Activated B cell treated with CpG ODN at 0.5 μM for 24 hours (primary cell): ENCODE measurements at regions not wholly inside any gene's neighbourhood (a gene's known extent, or its start where the extent isn't known, plus 50 kb on each side); places are given as distances from the start of the nearest gene placed in this dataset.
"Not testable (repeated sequence)": the region's sequence is repeated elsewhere in the genome, so short reads cannot be mapped to it uniquely, and the experiment has no call there.

Source experiments
- ATAC-seq: fragments of 200-7000 bp; cut with Tn5 transposase; one replicate; pipeline ENCODE4 v1.10.0; 2021; ENCODE audit warnings: low read depth, mild to moderate bottlenecking, moderate library complexity
- CTCF ChIA-PET: fragments of 350-600 bp; sonication (Branson Sonifier 250); formaldehyde crosslinking; loops from one replicate; lab custom pipeline; 2021; ENCODE audit warnings: antibody characterized with exemption; lab: Charles Lee
- POLR2A ChIA-PET: fragments of 350-600 bp; sonication (Branson Sonifier 250); formaldehyde crosslinking; loops from one replicate; lab custom pipeline; 2021; ENCODE audit warnings: antibody characterized with exemption; lab: Charles Lee
- DNase-seq: peaks from one replicate; pipeline ENCODE4 v3.0.0; 2022
- H3K27ac Mint-ChIP-seq: one replicate; pipeline ENCODE4 v1.8.0; 2020; ENCODE audit warnings: mixed read lengths
- H3K27me3 Mint-ChIP-seq: one replicate; pipeline ENCODE4 v1.8.0; 2021; ENCODE audit warnings: mixed read lengths
- H3K36me3 Mint-ChIP-seq: one replicate; pipeline ENCODE4 v1.8.0; 2021; ENCODE audit warnings: low read depth, mixed read lengths
- H3K4me1 Mint-ChIP-seq: one replicate; pipeline ENCODE4 v1.8.0; 2021; ENCODE audit warnings: mixed read lengths
- H3K4me3 Mint-ChIP-seq: one replicate; pipeline ENCODE4 v1.8.0; 2020; ENCODE audit warnings: mild to moderate bottlenecking, mixed read lengths
- H3K9me3 Mint-ChIP-seq: one replicate; pipeline ENCODE4 v1.8.0; 2020; ENCODE audit warnings: mixed read lengths
- intact Hi-C: fragments of 100-400 bp; cut with micrococcal nuclease; formaldehyde crosslinking; loops from one replicate; pipeline ENCODE4 v1.15.1; 2024
- TF ChIP-seq, protein P1 (sequence below): fragments of 200-600 bp; IDR thresholded peaks from one replicate; pipeline ENCODE4 v1.8.0; 2022; ENCODE audit warnings: antibody characterized with exemption, mild to moderate bottlenecking

DNA sequence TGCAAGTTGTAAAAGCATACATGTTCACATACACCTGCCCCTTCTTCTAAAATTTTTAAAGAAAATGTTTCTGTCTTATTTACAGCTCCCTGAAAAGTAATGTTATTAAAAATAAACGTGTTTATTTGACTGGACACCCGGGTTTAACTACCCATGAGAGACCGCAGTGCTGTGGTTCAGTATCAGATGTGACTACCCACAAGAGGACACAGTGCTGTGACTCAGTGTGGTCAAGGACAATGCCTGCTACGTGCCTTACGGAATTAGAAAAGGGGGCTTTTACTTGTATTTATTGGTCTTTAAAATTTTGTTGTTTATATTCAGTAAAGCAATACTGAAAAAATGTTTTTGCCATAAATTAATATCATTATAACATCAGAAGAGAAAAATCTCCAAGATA, 641.4 kb downstream of the TRIML1 start:
- no peak for DNase-seq
- TF ChIP-seq, protein P1, sequence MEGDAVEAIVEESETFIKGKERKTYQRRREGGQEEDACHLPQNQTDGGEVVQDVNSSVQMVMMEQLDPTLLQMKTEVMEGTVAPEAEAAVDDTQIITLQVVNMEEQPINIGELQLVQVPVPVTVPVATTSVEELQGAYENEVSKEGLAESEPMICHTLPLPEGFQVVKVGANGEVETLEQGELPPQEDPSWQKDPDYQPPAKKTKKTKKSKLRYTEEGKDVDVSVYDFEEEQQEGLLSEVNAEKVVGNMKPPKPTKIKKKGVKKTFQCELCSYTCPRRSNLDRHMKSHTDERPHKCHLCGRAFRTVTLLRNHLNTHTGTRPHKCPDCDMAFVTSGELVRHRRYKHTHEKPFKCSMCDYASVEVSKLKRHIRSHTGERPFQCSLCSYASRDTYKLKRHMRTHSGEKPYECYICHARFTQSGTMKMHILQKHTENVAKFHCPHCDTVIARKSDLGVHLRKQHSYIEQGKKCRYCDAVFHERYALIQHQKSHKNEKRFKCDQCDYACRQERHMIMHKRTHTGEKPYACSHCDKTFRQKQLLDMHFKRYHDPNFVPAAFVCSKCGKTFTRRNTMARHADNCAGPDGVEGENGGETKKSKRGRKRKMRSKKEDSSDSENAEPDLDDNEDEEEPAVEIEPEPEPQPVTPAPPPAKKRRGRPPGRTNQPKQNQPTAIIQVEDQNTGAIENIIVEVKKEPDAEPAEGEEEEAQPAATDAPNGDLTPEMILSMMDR: no peak
- ChIA-PET CTCF (no interaction called here), POLR2A (no interaction called here)
- H3K27ac Mint-ChIP-seq: no peak overlapping the region
- peaks cover 2% of the 10 kb centered on the region for H3K9me3 Mint-ChIP-seq
- no peak for ATAC-seq
- no peaks in the 10 kb centered on the region for H3K36me3 Mint-ChIP-seq
- intact Hi-C loops: no loop called here
- no peak overlapping the region for H3K4me3 Mint-ChIP-seq
- no peaks in the 10 kb centered on the region for H3K4me1 Mint-ChIP-seq
- H3K27me3 Mint-ChIP-seq: no peaks in the 10 kb centered on the region

GRCh38 chr4:188781655-188782054, 642.4 kb downstream of the TRIML1 start:
- ChIA-PET POLR2A (no interaction called here), CTCF (no interaction called here)
- Mint-ChIP-seq H3K9me3 (peaks cover 2% of the 10 kb centered on the region), H3K27ac (no peak overlapping the region), H3K4me3 (no peak overlapping the region), H3K27me3 (no peaks in the 10 kb centered on the region), H3K4me1 (no peaks in the 10 kb centered on the region), H3K36me3 (no peaks in the 10 kb centered on the region)
- DNase-seq: no peak
- TF ChIP-seq, protein P1: no peak
- intact Hi-C loops: no loop called here
- no peak for ATAC-seq

DNA sequence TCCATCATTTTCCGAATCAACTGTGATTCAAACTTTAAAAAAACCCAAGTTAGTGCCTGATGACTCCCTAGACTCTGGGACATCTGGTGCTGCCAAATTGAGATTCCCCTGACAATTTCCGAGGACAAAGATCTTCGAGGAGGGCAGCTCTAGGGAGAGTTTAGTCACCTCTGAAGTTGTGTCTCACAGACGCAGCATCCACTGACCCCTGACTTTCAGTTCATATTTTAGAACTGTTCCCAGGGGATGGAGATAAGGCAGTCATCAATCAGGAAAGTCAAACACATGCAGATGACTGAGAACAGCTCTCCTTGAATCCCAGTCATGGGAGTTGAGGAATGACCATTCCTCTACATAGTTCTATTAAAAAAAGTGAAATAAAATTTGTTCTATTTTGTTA, 643.9 kb downstream of the TRIML1 start:
- TF ChIP-seq, protein P1: no peak
- ATAC-seq: no peak
- POLR2A ChIA-PET: no interaction called here
- Mint-ChIP-seq H3K9me3 (no peaks in the 10 kb centered on the region), H3K27ac (no peak overlapping the region), H3K4me1 (no peaks in the 10 kb centered on the region), H3K4me3 (no peak overlapping the region), H3K36me3 (no peaks in the 10 kb centered on the region), H3K27me3 (no peaks in the 10 kb centered on the region)
- CTCF ChIA-PET: no interaction called here
- DNase-seq: no peak
- intact Hi-C loops: no loop called here

DNA sequence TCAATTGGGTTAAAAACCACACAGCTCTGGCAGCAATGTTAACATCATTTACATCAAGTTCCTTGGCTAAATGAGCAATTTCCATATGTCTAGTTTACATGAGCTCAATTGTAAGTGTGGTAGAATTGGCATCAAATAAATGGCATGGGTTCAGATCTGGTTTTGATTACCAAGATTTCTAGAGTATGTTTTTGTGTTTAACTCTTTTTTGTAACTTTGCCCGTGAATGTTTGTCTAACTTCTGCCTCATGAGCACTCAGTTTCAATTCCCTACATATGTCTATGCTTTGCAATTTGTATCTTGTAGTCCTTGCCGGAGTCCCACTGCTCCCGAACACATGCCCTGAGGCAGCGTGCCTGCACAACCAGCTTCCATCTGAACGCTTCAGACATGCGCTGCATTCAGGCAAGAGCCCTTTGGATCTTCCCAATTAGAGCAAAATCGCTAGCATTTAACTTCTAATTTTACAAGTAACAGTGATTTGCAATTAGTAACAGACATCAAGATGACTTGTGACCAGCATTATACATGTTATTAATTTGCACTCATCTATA, 644.4 kb downstream of the TRIML1 start:
- Mint-ChIP-seq H3K4me3 (no peak overlapping the region), H3K36me3 (no peaks in the 10 kb centered on the region), H3K9me3 (no peaks in the 10 kb centered on the region), H3K27ac (no peak overlapping the region), H3K27me3 (no peaks in the 10 kb centered on the region), H3K4me1 (no peaks in the 10 kb centered on the region)
- TF ChIP-seq, protein P1: no peak
- POLR2A ChIA-PET: no interaction called here
- ATAC-seq (no peak), DNase-seq (no peak)
- CTCF ChIA-PET: no interaction called here
- intact Hi-C loops: no loop called here

- H3K4me1 Mint-ChIP-seq, intact Hi-C loops, H3K27me3 Mint-ChIP-seq, DNase-seq, POLR2A ChIA-PET, H3K9me3 Mint-ChIP-seq, H3K4me3 Mint-ChIP-seq, CTCF ChIA-PET, H3K27ac Mint-ChIP-seq, ATAC-seq, H3K36me3 Mint-ChIP-seq: not testable (repeated sequence)
Measured at GRCh38 chr4:188796600-188796999, 657.4 kb downstream of the TRIML1 start.

DNA sequence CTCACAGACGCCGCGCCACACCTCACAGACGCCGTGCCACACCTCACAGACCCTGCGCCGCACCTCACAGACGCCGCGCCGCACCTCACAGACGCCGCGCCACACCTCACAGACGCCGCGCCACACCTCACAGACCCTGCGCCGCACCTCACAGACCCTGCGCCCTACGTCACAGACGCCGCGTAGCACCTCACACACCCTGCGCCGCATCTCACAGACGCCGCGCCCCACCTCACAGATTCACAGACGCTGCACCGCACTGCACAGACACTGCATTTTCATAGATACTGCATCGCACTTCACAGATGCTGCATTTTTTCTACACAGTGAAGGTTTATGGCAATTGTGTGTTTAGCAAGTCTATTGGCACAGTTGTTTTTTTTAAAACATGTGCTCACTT, 657.8 kb downstream of the TRIML1 start:
- H3K27me3 Mint-ChIP-seq, DNase-seq, H3K36me3 Mint-ChIP-seq, POLR2A ChIA-PET, ATAC-seq, CTCF ChIA-PET, H3K27ac Mint-ChIP-seq, H3K4me1 Mint-ChIP-seq, intact Hi-C loops, H3K9me3 Mint-ChIP-seq, H3K4me3 Mint-ChIP-seq: not testable (repeated sequence)
